H1 (cell line): ENCODE measurements at regions not wholly inside any gene's neighbourhood (a gene's known extent, or its start where the extent isn't known, plus 50 kb on each side); places are given as distances from the start of the nearest gene placed in this dataset.

Experiments
- GTF2F1 ChIP-seq: IDR thresholded peaks from 2 replicates; pipeline ENCODE4 v1.6.1; 2012; ENCODE audit warnings: low read depth, low read length, improper control_type of control experiment, borderline replicate concordance

DNA sequence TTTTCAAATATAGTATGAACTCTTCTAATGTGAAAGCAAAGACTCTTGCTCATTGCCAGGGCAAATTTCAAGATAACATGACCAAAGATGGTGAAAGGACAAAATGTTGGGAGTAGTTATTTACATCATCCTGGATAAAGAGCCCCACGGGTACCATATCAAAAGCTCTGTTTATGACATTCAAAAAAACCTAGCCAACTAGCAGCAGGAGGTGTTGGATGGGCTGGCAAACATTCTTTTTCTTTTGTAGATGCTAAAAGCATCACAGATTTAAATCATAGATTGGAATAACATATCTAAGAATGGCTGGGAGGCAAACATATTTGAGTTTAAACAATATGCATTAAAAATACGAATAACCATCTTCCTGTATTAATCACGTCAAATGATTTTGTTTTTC is 153.5 kb downstream of the ICOS start (continued):
- TF ChIP-seq GTF2F1 = no peak
